Neural crest cell (in vitro differentiated cells): ENCODE measurements at regions not wholly inside any gene's neighbourhood (a gene's known extent, or its start where the extent isn't known, plus 50 kb on each side); places are given as distances from the start of the nearest gene placed in this dataset.

Experiments used
- DNase-seq: peaks from one replicate; pipeline ENCODE4 v3.0.0; 2021; ENCODE audit warnings: low read depth, mixed read lengths, low spot score
- H3K27ac Mint-ChIP-seq: one replicate; pipeline ENCODE4 v1.8.0; 2021; ENCODE audit warnings: mild to moderate bottlenecking, mixed read lengths; ENCODE audit not compliant: unreplicated experiment
- H3K27me3 Mint-ChIP-seq: 2 replicates; pipeline ENCODE4 v1.8.0; 2021; ENCODE audit warnings: low read depth, mild to moderate bottlenecking, mixed read lengths
- H3K36me3 Mint-ChIP-seq: 2 replicates; pipeline ENCODE4 v1.8.0; 2021; ENCODE audit warnings: low read depth, mild to moderate bottlenecking, mixed read lengths
- H3K4me1 Mint-ChIP-seq: 2 replicates; pipeline ENCODE4 v1.8.0; 2021; ENCODE audit warnings: mixed read lengths
- H3K4me3 Mint-ChIP-seq: one replicate; pipeline ENCODE4 v1.8.0; 2021; ENCODE audit warnings: mild to moderate bottlenecking, mixed read lengths
- H3K9me3 Mint-ChIP-seq: 2 replicates; pipeline ENCODE4 v1.8.0; 2021; ENCODE audit warnings: mixed read lengths
- TF ChIP-seq, protein P1 (sequence below): fragments of 200-600 bp; sonication (generic); conservative IDR thresholded peaks from 2 replicates; pipeline ENCODE4 v1.5.0; 2021; ENCODE audit warnings: antibody characterized with exemption, mild to moderate bottlenecking

DNA sequence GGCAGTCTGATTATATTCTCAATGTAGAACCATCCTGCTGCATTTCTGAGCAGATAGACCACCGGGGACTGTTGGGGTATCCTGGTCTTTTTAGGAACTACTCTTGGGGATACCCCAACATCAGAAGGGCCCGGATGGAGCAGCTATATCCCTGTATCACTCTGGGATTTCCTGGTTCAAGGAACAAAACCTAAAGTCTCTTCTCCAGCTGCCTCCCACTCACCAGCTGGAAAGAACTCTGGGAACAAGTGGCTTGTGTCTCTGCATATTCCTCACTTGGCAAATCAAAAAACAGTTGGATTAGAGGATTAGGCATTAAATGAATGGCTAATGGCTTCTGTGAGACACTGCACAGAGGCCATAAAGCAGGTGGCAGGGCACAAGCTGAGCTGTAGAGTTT lies 62.3 kb upstream of the HS3ST2 start:
- no peaks in the 10 kb centered on the region for H3K4me1 Mint-ChIP-seq
- TF ChIP-seq, protein P1, sequence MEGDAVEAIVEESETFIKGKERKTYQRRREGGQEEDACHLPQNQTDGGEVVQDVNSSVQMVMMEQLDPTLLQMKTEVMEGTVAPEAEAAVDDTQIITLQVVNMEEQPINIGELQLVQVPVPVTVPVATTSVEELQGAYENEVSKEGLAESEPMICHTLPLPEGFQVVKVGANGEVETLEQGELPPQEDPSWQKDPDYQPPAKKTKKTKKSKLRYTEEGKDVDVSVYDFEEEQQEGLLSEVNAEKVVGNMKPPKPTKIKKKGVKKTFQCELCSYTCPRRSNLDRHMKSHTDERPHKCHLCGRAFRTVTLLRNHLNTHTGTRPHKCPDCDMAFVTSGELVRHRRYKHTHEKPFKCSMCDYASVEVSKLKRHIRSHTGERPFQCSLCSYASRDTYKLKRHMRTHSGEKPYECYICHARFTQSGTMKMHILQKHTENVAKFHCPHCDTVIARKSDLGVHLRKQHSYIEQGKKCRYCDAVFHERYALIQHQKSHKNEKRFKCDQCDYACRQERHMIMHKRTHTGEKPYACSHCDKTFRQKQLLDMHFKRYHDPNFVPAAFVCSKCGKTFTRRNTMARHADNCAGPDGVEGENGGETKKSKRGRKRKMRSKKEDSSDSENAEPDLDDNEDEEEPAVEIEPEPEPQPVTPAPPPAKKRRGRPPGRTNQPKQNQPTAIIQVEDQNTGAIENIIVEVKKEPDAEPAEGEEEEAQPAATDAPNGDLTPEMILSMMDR = no peak
- no peak overlapping the region for H3K27ac Mint-ChIP-seq
- peaks cover 52% of the 10 kb centered on the region for H3K27me3 Mint-ChIP-seq
- no peaks in the 10 kb centered on the region for H3K36me3 Mint-ChIP-seq
- H3K9me3 Mint-ChIP-seq = peaks cover 8% of the 10 kb centered on the region
- no peak overlapping the region for H3K4me3 Mint-ChIP-seq
- no peak for DNase-seq

DNA sequence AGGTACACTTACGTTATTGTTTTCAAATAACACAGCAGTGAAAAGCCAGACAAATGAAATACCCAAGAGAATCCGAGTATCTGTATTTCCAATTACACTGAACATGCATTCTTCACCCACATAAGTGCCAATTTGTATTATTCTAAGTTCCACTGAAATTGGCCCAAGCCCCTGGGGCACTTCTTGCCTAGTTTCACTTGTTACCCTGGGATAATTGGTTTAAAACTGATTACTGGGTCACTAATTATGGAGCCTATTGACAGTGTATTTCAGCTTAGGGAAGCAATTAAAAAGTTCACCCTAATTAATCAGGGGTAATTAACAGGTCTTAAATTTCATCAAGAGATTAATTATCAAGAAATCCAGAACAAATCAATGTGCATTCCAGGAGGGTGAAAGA lies 60.5 kb upstream of the HS3ST2 start:
- no peak for DNase-seq
- H3K36me3 Mint-ChIP-seq = no peaks in the 10 kb centered on the region
- H3K27me3 Mint-ChIP-seq = peaks cover 52% of the 10 kb centered on the region
- no peaks in the 10 kb centered on the region for H3K4me1 Mint-ChIP-seq
- TF ChIP-seq, protein P1 = no peak
- peaks cover 2% of the 10 kb centered on the region for H3K9me3 Mint-ChIP-seq
- no peak overlapping the region for H3K4me3 Mint-ChIP-seq
- H3K27ac Mint-ChIP-seq = no peak overlapping the region

DNA sequence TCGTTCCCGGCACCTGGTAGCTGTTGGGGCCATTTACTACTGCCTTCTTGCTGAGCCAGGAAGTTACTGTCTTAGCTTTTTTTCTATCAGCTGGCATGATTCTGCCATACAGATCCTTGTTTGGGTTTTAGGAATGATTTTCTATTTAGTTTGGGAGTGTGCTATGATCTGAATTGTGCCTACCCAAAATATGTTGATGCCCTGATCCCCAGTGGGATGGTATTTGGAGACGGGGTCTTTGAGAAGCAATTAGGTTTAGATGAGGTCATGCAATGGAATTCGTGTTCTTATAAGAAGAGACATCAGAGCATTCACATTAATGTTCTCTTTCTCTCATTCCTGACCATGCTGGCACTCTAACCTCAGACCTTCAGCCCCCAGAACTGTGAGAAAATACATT lies 59.4 kb upstream of the HS3ST2 start:
- Mint-ChIP-seq H3K4me1 (no peaks in the 10 kb centered on the region), H3K4me3 (no peak overlapping the region), H3K36me3 (no peaks in the 10 kb centered on the region), H3K27me3 (peaks cover 53% of the 10 kb centered on the region), H3K27ac (no peak overlapping the region), H3K9me3 (peaks cover 2% of the 10 kb centered on the region)
- TF ChIP-seq, protein P1 = no peak
- no peak for DNase-seq

DNA sequence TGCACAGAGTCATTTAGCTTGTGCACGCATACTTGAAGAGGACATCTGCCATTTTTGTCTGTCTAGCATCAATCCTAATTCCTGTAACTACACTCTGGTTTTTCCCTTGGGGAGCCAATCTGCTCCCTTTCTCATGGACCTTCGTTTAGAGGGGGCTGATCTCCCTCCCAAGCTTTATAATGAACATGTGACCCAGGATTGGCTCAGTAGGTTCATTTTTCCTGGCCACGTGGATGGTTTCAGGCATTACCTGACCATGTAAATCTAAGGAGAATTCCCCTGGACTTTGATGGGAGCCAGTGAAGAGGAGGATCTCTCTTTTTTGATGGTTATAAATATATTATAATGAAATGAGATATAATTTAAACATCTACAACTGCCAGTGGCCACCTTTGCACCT lies 56.8 kb upstream of the HS3ST2 start:
- H3K9me3 Mint-ChIP-seq = no peaks in the 10 kb centered on the region
- H3K27me3 Mint-ChIP-seq = peaks cover 49% of the 10 kb centered on the region
- H3K4me3 Mint-ChIP-seq = no peak overlapping the region
- no peak overlapping the region for H3K27ac Mint-ChIP-seq
- H3K36me3 Mint-ChIP-seq = no peaks in the 10 kb centered on the region
- TF ChIP-seq, protein P1 = no peak
- DNase-seq = no peak
- no peaks in the 10 kb centered on the region for H3K4me1 Mint-ChIP-seq

DNA sequence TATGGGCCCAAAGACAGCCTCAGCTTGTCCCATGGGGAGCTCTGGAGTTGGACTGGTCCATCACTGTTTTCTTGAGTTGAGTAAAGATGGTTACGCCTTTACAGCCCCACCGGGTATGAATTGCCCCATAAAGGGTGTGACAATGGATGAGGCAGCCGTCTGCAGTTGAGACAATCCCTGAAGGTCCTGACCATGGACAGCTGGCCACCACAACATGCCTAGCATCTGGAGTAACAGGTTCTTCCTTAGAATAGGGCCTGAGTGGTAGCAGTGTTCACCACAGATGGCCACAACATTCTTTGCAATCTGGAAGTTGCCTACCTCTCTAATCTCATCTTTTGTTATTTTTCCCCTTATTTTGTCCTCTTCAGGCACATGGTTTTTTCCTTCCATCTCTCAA lies 51.5 kb upstream of the HS3ST2 start:
- Mint-ChIP-seq H3K27ac (no peak overlapping the region), H3K9me3 (no peaks in the 10 kb centered on the region), H3K4me3 (no peak overlapping the region), H3K36me3 (no peaks in the 10 kb centered on the region), H3K4me1 (peaks cover 20% of the 10 kb centered on the region), H3K27me3 (peaks cover 11% of the 10 kb centered on the region)
- TF ChIP-seq, protein P1 = no peak
- DNase-seq = no peak
